ENCODE measurements at regions not wholly inside any gene's neighbourhood (a gene's known extent, or its start where the extent isn't known, plus 50 kb on each side); places are given as distances from the start of the nearest gene placed in this dataset.

GRCh38 chr1:73674945-73675561 lies 522.9 kb downstream of the LRRIQ3 start:
- TF ChIP-seq CTCF (conservative IDR thresholded peaks at IDR 0.05; ENCODE audit: low read depth in 2 of 2) (peak; percentile 67 to 69), ZNF114 (CRISPR knock-in tag; IDR thresholded peaks at IDR 0.05) (no peak)
- TF ChIP-seq, protein P1, sequence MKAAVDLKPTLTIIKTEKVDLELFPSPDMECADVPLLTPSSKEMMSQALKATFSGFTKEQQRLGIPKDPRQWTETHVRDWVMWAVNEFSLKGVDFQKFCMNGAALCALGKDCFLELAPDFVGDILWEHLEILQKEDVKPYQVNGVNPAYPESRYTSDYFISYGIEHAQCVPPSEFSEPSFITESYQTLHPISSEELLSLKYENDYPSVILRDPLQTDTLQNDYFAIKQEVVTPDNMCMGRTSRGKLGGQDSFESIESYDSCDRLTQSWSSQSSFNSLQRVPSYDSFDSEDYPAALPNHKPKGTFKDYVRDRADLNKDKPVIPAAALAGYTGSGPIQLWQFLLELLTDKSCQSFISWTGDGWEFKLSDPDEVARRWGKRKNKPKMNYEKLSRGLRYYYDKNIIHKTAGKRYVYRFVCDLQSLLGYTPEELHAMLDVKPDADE (IDR thresholded peaks at IDR 0.05), result no peak

All from GM23338 (cell line).